Activated CD4-positive, alpha-beta T cell treated with anti-CD3 and anti-CD28 coated beads, Interleukin-2, amount 10 ng/mL, durations not matched to agents 7 days and 5 days (primary cell): ENCODE measurements at regions not wholly inside any gene's neighbourhood (a gene's known extent, or its start where the extent isn't known, plus 50 kb on each side); places are given as distances from the start of the nearest gene placed in this dataset.
"Not testable (repeated sequence)": the region's sequence is repeated elsewhere in the genome, so short reads cannot be mapped to it uniquely, and the experiment has no call there.

Experiments used
- CTCF ChIA-PET: fragments of 350-600 bp; sonication (Branson Sonifier 250); formaldehyde crosslinking; loops from one replicate; lab custom pipeline; 2021; ENCODE audit warnings: antibody characterized with exemption; lab: Charles Lee
- POLR2A ChIA-PET: fragments of 350-600 bp; sonication (Branson Sonifier 250); formaldehyde crosslinking; loops from one replicate; lab custom pipeline; 2021; ENCODE audit warnings: antibody characterized with exemption; lab: Charles Lee
- DNase-seq: peaks from one replicate; pipeline ENCODE4 v3.0.0-alpha.2; 2020
- H3K27ac Mint-ChIP-seq: one replicate; pipeline ENCODE4 v1.8.0; 2021; ENCODE audit warnings: mild to moderate bottlenecking, moderate library complexity, mixed read lengths
- H3K27me3 Mint-ChIP-seq: one replicate; pipeline ENCODE4 v1.8.0; 2021; ENCODE audit warnings: mixed read lengths
- H3K36me3 Mint-ChIP-seq: one replicate; pipeline ENCODE4 v1.8.0; 2021; ENCODE audit warnings: low read depth, mixed read lengths
- H3K4me1 Mint-ChIP-seq: one replicate; pipeline ENCODE4 v1.8.0; 2021; ENCODE audit warnings: mixed read lengths
- H3K4me3 Mint-ChIP-seq: one replicate; pipeline ENCODE4 v1.8.0; 2021; ENCODE audit warnings: mild to moderate bottlenecking, moderate library complexity, mixed read lengths
- H3K9me3 Mint-ChIP-seq: one replicate; pipeline ENCODE4 v1.8.0; 2021; ENCODE audit warnings: mixed read lengths

- Mint-ChIP-seq H3K4me3 (no peak overlapping the region), H3K4me1 (peaks cover 5% of the 10 kb centered on the region), H3K36me3 (no peaks in the 10 kb centered on the region), H3K27me3 (peaks cover 23% of the 10 kb centered on the region), H3K9me3 (peaks cover 12% of the 10 kb centered on the region), H3K27ac (no peak overlapping the region)
- ChIA-PET POLR2A (no interaction called here), CTCF (no interaction called here)
- no peak for DNase-seq
These were observed 98.6 kb upstream of the FANCL start for GRCh38 chr2:58339548-58340243.

DNA sequence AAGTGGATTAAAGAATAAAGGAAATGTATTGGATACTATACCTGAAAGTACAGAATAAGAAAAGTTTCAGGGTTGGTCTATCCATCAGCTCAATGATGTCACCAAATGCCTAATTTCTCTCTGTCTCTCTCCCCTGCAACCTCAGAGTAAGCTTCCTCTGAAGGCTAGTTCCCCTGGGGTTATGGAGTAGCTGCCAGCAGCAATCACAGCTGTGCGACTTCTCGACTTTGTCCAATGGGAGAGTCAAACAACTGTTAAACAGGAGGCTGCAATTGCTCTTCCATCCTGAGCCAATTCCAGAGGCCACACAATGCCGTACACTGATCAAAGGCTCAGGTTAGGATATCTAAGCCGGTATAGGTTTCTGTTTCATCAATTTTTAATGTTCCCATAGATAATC lies 95.3 kb upstream of the FANCL start:
- Mint-ChIP-seq H3K27me3 (peaks cover 16% of the 10 kb centered on the region), H3K36me3 (no peaks in the 10 kb centered on the region), H3K4me1 (peaks cover under 1% of the 10 kb centered on the region), H3K27ac (no peak overlapping the region), H3K9me3 (peaks cover under 1% of the 10 kb centered on the region), H3K4me3 (no peak overlapping the region)
- POLR2A ChIA-PET, result no interaction called here
- CTCF ChIA-PET, result no interaction called here
- no peak for DNase-seq

DNA sequence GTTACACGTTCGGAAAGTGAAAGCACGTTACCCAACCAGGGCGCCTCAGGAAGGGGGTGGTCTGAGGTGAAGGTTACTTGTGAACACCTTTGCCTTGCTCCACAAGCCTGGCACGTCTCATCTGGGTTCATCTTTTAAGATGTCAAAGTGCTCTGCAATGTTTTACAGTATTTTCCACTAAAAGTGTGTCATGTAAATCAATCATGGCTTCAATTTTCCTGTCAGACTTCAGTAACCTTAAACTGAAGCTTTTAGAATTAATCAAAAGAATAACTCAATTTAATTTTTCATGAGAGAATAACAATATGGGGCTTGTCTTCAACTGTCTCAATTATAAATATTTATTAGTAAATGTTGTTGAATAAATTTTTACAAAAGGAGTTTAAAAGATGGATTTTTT lies 93.3 kb upstream of the FANCL start:
- H3K4me3 Mint-ChIP-seq, result no peak overlapping the region
- POLR2A ChIA-PET, result no interaction called here

DNA sequence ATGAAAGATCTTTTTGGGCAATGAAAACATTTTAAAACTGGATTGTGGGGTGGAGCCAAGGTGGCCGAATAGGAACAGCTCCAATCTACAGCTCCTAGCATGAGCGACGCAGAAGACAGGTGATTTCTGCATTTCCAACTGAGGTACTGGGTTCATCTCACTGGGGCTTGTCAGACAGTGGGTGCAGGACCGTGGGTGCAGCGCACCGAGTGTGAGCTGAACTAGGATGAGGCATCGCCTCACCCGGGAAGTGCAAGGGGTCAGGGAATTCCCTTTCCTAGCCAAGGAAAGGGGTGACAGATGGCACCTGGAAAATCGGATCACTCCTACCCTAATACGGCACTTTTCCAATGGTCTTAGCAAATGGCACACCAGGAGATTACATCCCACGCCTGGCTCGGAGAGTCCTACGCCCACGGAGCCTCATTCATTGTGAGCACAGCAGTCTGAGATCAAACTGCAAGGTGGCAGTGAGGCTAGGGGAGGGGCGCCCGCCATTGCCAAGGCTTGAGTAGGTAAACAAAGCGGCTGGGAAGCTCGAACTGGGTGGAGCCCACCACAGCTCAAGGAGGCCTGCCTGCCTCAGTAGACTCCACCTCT lies 84.3 kb upstream of the FANCL start:
- H3K27me3 Mint-ChIP-seq, DNase-seq, H3K4me1 Mint-ChIP-seq, POLR2A ChIA-PET, H3K36me3 Mint-ChIP-seq, CTCF ChIA-PET, H3K4me3 Mint-ChIP-seq, H3K9me3 Mint-ChIP-seq, H3K27ac Mint-ChIP-seq: not testable (repeated sequence)

More for the DNA sequence above, 93.3 kb upstream of the FANCL start:
- Mint-ChIP-seq H3K27ac (no peak overlapping the region), H3K27me3 (peaks cover 16% of the 10 kb centered on the region), H3K9me3 (no peaks in the 10 kb centered on the region), H3K36me3 (no peaks in the 10 kb centered on the region), H3K4me1 (no peaks in the 10 kb centered on the region)
- DNase-seq, result no peak
- CTCF ChIA-PET, result no interaction called here

DNA sequence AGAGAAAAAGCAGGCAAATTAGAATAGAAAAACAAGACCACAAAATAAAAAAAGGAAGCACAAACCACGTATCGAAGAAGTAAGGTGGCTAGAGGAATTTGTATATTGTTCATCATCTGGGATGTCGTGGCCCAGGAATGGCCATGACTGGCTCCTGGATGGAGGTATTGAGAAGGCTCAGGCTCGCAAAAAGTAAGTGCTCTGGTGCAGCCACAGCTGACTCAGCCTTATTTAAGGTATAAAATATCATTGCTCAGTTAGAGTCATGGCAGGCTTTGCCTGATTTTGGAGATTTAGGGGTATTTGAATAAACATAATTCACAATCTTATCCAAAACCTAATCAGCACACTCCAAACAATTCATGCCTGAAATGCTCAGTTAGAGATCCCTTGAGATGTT lies 78.4 kb upstream of the FANCL start:
- CTCF ChIA-PET, result no interaction called here
- POLR2A ChIA-PET, result no interaction called here

DNA sequence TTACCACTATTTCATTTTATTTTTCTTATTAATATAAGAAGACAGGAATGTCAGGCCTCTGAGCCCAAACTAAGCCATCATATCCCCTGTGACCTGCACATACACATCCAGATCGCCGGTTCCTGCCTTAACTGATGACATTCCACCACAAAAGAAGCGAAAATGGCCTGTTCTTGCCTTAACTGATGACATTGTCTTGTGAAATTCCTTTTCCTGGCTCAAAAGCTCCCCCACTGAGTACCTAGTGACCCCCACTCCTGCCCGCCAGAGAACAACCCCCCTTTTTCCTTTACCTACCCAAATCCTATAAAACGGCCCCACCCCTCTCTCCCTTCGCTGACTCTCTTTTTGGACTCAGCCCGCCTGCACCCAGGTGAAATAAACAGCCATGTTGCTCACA lies 77.8 kb upstream of the FANCL start:
- POLR2A ChIA-PET, H3K9me3 Mint-ChIP-seq, H3K4me1 Mint-ChIP-seq, H3K4me3 Mint-ChIP-seq, H3K27me3 Mint-ChIP-seq, H3K27ac Mint-ChIP-seq, CTCF ChIA-PET, DNase-seq, H3K36me3 Mint-ChIP-seq: not testable (repeated sequence)

More for the DNA sequence above, 78.4 kb upstream of the FANCL start:
- Mint-ChIP-seq H3K4me3 (no peak overlapping the region), H3K27me3 (peaks cover 5% of the 10 kb centered on the region), H3K4me1 (no peaks in the 10 kb centered on the region), H3K36me3 (no peaks in the 10 kb centered on the region), H3K27ac (no peak overlapping the region), H3K9me3 (no peaks in the 10 kb centered on the region)
- DNase-seq, result no peak

DNA sequence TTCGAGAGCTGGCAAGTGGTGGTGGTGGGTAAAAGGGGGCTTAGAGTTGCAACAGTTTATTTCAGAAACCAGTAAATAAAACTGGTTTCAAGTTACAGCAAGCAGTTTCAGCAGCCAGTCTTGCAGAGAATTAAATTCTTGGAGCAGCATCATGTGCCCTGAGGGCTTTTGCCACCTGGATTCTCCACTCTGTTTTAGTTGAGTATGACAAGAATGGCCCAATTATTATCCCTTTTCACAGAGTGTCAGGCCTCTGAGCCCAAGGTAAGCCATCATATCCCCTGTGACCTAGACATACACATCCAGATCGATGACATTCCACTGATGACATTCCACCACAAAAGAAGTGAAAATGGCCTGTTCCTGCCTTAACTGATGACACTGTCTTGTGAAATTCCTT lies 72.8 kb upstream of the FANCL start:
- Mint-ChIP-seq H3K9me3 (no peaks in the 10 kb centered on the region), H3K4me3 (no peak overlapping the region), H3K4me1 (no peaks in the 10 kb centered on the region), H3K36me3 (no peaks in the 10 kb centered on the region), H3K27me3 (no peaks in the 10 kb centered on the region), H3K27ac (no peak overlapping the region)
- no peak for DNase-seq
- CTCF ChIA-PET, result no interaction called here
- POLR2A ChIA-PET, result no interaction called here

DNA sequence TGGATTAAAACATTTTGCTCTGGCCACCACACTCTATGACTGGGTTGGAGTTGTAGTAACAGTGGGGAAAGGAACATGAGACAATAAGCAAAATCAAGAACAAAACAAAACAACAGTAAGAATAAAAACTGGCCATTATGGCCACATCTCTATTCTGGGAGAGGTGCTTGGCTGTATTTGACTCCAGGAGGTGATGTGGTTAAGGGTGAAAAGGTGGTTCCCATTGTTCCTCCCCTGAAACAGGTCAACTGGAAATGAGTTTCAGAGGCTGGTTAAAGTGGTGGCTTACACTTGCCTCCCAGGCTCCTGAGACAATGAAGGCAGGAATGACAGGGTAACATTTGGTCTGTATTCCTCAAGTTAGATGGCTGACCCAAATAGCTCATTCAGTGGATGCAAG lies 67.3 kb upstream of the FANCL start:
- Mint-ChIP-seq H3K9me3 (no peaks in the 10 kb centered on the region), H3K36me3 (no peaks in the 10 kb centered on the region), H3K4me3 (no peak overlapping the region), H3K27me3 (peaks cover 3% of the 10 kb centered on the region), H3K4me1 (no peaks in the 10 kb centered on the region), H3K27ac (no peak overlapping the region)
- no peak for DNase-seq
- POLR2A ChIA-PET, result no interaction called here
- CTCF ChIA-PET, result no interaction called here

GRCh38 chr2:58304843-58305242 lies 63.7 kb upstream of the FANCL start:
- ChIA-PET CTCF (no interaction called here), POLR2A (no interaction called here)
- Mint-ChIP-seq H3K36me3 (no peaks in the 10 kb centered on the region), H3K4me1 (no peaks in the 10 kb centered on the region), H3K4me3 (no peak overlapping the region), H3K27ac (no peak overlapping the region), H3K9me3 (no peaks in the 10 kb centered on the region), H3K27me3 (peaks cover 6% of the 10 kb centered on the region)
- no peak for DNase-seq

GRCh38 chr2:58299123-58299522 lies 58.0 kb upstream of the FANCL start:
- H3K36me3 Mint-ChIP-seq, result no peaks in the 10 kb centered on the region
- no peak overlapping the region for H3K27ac Mint-ChIP-seq
- no peaks in the 10 kb centered on the region for H3K9me3 Mint-ChIP-seq
- H3K4me3 Mint-ChIP-seq, result no peak overlapping the region
- ChIA-PET CTCF (no interaction called here), POLR2A (no interaction called here)
- H3K27me3 Mint-ChIP-seq, result peaks cover 7% of the 10 kb centered on the region
- DNase-seq, result no peak
- H3K4me1 Mint-ChIP-seq, result no peaks in the 10 kb centered on the region

GRCh38 chr2:58293056-58293455 lies 51.9 kb upstream of the FANCL start:
- Mint-ChIP-seq H3K36me3 (no peaks in the 10 kb centered on the region), H3K27ac (no peak overlapping the region), H3K27me3 (peaks cover 19% of the 10 kb centered on the region), H3K9me3 (no peaks in the 10 kb centered on the region), H3K4me1 (no peaks in the 10 kb centered on the region), H3K4me3 (no peak overlapping the region)
- DNase-seq, result no peak
- CTCF ChIA-PET, result no interaction called here
- POLR2A ChIA-PET, result no interaction called here

- DNase-seq, result no peak
- no peak overlapping the region for H3K4me3 Mint-ChIP-seq
- peaks cover 18% of the 10 kb centered on the region for H3K27me3 Mint-ChIP-seq
- H3K27ac Mint-ChIP-seq, result no peak overlapping the region
- CTCF ChIA-PET, result no interaction called here
- H3K36me3 Mint-ChIP-seq, result no peaks in the 10 kb centered on the region
- no peaks in the 10 kb centered on the region for H3K4me1 Mint-ChIP-seq
- POLR2A ChIA-PET, result no interaction called here
- no peaks in the 10 kb centered on the region for H3K9me3 Mint-ChIP-seq
These were observed 50.8 kb upstream of the FANCL start for GRCh38 chr2:58291726-58292438.
